Right lobe of liver (tissue), 6 donors: ENCODE measurements at regions not wholly inside any gene's neighbourhood (a gene's known extent, or its start where the extent isn't known, plus 50 kb on each side); places are given as distances from the start of the nearest gene placed in this dataset.
A peak's percentile ranks its signal among the peaks of the same experiment; 100 is the strongest.

Source experiments
- ATAC-seq, 4 donors: fragments of 200-7000 bp; cut with Tn5 transposase; one replicate each; pipeline ENCODE4 v1.9.1; 2020; ENCODE audit warnings: mild to moderate bottlenecking in 4 of 4, moderate library complexity in 4 of 4
- DNase-seq, 3 donors: peaks; one replicate each; pipeline ENCODE4 v3.0.0-alpha.2; 2020
- H3K27ac ChIP-seq, 3 donors: fragments of 200-600 bp; one replicate each; pipeline ENCODE4 v1.8.0; 2022
- H3K27me3 ChIP-seq, 2 donors: fragments of 200-600 bp; one replicate each; pipeline ENCODE4 v1.8.0; 2022
- H3K36me3 ChIP-seq, 4 donors: fragments of 200-600 bp; sonication (generic) in 1 of 4; one replicate each; pipeline versions ENCODE4 v1.5.1 to v1.8.0; 2017 to 2022; ENCODE audit warnings: control low read depth in 1 of 4
- H3K4me1 ChIP-seq, 4 donors: fragments of 200-600 bp; sonication (generic) in 1 of 4; one replicate each; pipeline versions ENCODE4 v1.5.1 to v1.8.0; 2017 to 2022; ENCODE audit warnings: control low read depth in 1 of 4
- H3K4me3 ChIP-seq, 3 donors: fragments of 200-600 bp; one replicate each; pipeline ENCODE4 v1.8.0; 2022
- H3K9me3 ChIP-seq, 4 donors: fragments of 200-600 bp; sonication (generic) in 1 of 4; one replicate each; pipeline versions ENCODE4 v1.5.1 to v1.8.0; 2017 to 2022; ENCODE audit warnings: control low read depth in 1 of 4
- POLR2A ChIP-seq: fragments of 450-650 bp; IDR thresholded peaks from one replicate; pipeline ENCODE4 v1.6.1; 2017; ENCODE audit warnings: antibody characterized with exemption, mild to moderate bottlenecking
- WGBS: methylation state at CpG from one replicate; pipeline ENCODE4 v1.1.6; 2018; ENCODE audit warnings: low coverage, low lambda C conversion rate; ENCODE audit not compliant: insufficient coverage; ENCODE audit errors: missing lambda C conversion rate; 5-methylcytosine and 5-hydroxymethylcytosine counted together
- intact Hi-C, 2 donors: fragments of 100-400 bp; cut with DNase I; formaldehyde crosslinking; loops; one replicate each; pipeline versions ENCODE4 v1.11.2 to v1.14.1; 2022
- TF ChIP-seq, protein P1 (sequence below), 4 donors: fragments of 200-600 bp in 3 of 4; fragments of 450-650 bp in 1 of 4; IDR thresholded peaks; one replicate each; pipeline versions ENCODE4 v1.5.1 to v1.8.0; 2016 to 2022; ENCODE audit warnings: antibody characterized with exemption in 4 of 4, mild to moderate bottlenecking in 2 of 4
- donor health status: DM: no; HTN: yes; CAD: no.
- donor health status: DM: no; HTN: no; CAD: no.
- donor health status: DM: no; HTN: no; CAD: no.
- donor health status: DM: no; HTN: yes; CAD: no.
- donor health status: DM: no; HTN: yes; CAD: no.

DNA sequence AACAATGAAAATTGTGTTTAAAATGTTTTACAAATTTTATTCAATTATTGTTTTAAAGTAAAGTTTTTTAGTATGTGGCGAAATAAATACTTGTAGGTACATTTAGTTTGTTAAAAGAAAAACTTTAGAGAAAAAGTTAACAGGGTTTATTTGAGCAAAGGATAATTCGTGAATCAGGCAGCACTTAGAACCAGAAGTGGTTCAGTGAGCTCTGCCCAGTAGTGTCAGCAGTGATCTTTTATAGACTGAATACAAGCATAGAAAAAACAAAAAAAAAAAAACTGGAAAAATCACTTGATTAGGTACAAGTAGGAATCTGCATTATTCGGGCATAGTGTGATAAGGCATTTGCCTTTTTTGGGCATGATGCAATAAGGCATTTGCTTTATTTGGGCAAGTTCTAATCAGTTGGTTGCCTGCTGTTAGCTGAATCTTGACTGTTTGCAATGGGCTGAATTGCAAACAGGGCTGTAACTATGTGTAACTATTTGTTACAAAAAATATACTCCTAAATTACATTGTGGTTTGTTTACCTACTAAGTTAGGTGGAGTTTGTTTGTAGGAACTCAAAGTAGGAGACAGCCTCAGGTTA is 122.9 kb upstream of the MMS22L start:
- intact Hi-C loops, result no loop called here
- ATAC-seq, result peak in 3 of 4 donors; percentile 36 to 69 (median 66)

DNA sequence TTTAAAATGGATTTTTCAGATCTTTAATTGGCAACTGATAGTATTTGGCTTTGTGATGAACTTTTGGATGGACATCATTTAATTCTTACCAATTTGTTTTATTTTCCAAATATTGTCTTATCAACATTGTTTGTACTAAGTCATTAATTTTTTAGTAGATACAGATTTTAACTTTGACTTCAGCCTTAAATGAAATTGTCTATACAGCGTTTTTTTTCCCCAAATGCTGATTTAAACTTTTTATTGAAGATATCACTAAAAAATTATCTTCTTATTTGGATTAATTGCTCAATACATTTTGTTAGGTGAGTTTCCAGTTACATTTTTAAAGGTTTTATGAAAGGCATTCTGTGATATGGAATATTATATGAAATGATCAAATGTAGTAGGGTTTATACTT is 123.6 kb upstream of the MMS22L start:
- Histone ChIP-seq H3K36me3 (no peaks in the 10 kb centered on the region), H3K4me3 (no peak overlapping the region), H3K9me3 (no peaks in the 10 kb centered on the region), H3K27me3 (no peaks in the 10 kb centered on the region), H3K4me1 (no peaks in the 10 kb centered on the region), H3K27ac (no peak overlapping the region)
- TF ChIP-seq, protein P1, sequence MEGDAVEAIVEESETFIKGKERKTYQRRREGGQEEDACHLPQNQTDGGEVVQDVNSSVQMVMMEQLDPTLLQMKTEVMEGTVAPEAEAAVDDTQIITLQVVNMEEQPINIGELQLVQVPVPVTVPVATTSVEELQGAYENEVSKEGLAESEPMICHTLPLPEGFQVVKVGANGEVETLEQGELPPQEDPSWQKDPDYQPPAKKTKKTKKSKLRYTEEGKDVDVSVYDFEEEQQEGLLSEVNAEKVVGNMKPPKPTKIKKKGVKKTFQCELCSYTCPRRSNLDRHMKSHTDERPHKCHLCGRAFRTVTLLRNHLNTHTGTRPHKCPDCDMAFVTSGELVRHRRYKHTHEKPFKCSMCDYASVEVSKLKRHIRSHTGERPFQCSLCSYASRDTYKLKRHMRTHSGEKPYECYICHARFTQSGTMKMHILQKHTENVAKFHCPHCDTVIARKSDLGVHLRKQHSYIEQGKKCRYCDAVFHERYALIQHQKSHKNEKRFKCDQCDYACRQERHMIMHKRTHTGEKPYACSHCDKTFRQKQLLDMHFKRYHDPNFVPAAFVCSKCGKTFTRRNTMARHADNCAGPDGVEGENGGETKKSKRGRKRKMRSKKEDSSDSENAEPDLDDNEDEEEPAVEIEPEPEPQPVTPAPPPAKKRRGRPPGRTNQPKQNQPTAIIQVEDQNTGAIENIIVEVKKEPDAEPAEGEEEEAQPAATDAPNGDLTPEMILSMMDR (IDR thresholded peaks at IDR 0.05), result no peak
- no peak for TF ChIP-seq POLR2A
- ATAC-seq (no peak), DNase-seq (no peak)
- intact Hi-C loops, result no loop called here
- WGBS, result 49% methylated on average over 1 of the region's 1 CpG

More for the DNA sequence above, 122.9 kb upstream of the MMS22L start:
- WGBS, result 39% methylated on average over 3 of the region's 3 CpGs
- no peaks in the 10 kb centered on the region for H3K4me1 ChIP-seq
- H3K4me3 ChIP-seq, result no peak overlapping the region
- H3K27me3 ChIP-seq, result no peaks in the 10 kb centered on the region
- DNase-seq, result no peak
- H3K27ac ChIP-seq, result no peak overlapping the region
- H3K36me3 ChIP-seq, result no peaks in the 10 kb centered on the region
- no peaks in the 10 kb centered on the region for H3K9me3 ChIP-seq
- TF ChIP-seq, protein P1 (IDR thresholded peaks at IDR 0.05), result no peak
- no peak for TF ChIP-seq POLR2A

DNA sequence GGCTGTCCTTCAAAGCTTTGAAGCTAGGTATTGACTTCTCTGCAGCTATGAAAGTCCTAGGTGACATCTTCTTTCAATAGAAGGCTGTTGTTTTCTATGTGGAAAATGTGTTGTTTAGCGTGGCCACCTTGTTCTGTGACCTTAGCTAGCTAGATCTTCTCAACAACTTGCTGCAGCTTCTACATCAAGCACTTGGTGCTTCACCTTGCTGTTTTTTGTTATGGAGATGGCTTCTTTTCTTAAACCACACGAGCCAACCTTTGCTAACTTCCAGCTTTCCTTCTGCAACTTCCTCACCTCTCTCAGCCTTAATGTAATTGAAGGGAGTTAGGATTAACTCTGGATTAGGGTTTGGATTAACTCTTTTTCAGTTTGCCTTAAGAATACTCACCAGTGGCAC is 128.6 kb upstream of the MMS22L start:
- Histone ChIP-seq H3K4me3 (no peak overlapping the region), H3K4me1 (no peaks in the 10 kb centered on the region), H3K9me3 (no peaks in the 10 kb centered on the region), H3K27ac (no peak overlapping the region), H3K36me3 (no peaks in the 10 kb centered on the region), H3K27me3 (no peaks in the 10 kb centered on the region)
- intact Hi-C loops, result no loop called here
- no peak for DNase-seq
- WGBS, result 18% methylated on average over 2 of the region's 2 CpGs
- TF ChIP-seq, protein P1 (IDR thresholded peaks at IDR 0.05), result no peak
- TF ChIP-seq POLR2A, result no peak
- ATAC-seq, result no peak

DNA sequence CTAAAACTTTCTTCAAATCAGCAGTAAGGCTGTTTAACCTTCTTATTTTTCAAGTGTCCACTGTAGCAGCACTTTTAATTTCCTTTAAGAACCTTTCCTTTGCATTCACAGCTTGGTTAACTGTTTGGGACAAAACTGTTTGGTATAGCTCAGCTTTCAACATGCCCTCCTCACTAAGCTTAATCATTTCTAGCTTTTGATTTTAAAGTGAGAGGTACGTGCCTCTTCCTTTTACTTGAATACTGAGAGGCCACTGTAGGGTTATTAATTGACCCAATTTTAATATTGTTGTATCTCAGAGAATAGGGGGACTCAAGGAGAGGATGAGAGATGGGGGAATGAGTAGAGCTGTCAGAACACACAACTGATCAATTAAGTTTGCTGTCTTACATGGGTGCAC is 129.5 kb upstream of the MMS22L start:
- TF ChIP-seq, protein P1 (IDR thresholded peaks at IDR 0.05), result no peak
- no peak for TF ChIP-seq POLR2A
- intact Hi-C loops, result no loop called here
- 21% methylated on average over 1 of the region's 1 CpG for WGBS

DNA sequence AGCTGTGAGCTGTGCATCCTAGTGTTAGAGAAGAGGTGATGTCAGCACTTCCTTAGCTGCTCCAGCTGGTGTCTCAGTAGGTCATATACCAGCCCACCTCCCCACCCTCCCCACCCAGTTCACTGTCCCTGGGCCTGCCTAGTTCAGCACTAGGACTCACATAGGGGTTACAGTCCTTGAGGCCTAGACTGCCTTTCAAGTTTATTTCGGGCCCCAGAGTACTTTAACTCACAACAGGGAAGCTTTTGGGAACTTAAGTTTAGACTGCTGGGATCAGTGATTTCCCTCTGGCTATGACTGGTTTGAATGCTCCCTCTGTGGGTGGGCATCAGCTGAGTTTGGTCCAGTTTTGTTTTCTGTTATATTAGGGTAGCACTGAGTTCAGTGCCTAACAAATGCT is 139.2 kb upstream of the MMS22L start:
- Histone ChIP-seq H3K27me3 (no peaks in the 10 kb centered on the region), H3K4me1 (no peaks in the 10 kb centered on the region), H3K36me3 (no peaks in the 10 kb centered on the region), H3K9me3 (no peaks in the 10 kb centered on the region), H3K27ac (no peak overlapping the region), H3K4me3 (no peak overlapping the region)
- TF ChIP-seq POLR2A, result no peak
- TF ChIP-seq, protein P1 (IDR thresholded peaks at IDR 0.05), result no peak
- ATAC-seq (no peak), DNase-seq (no peak)
- intact Hi-C loops, result no loop called here
- 0% methylated on average over 1 of the region's 1 CpG for WGBS

More for the DNA sequence above, 129.5 kb upstream of the MMS22L start:
- ATAC-seq (no peak), DNase-seq (no peak)
- Histone ChIP-seq H3K27ac (no peak overlapping the region), H3K9me3 (no peaks in the 10 kb centered on the region), H3K36me3 (no peaks in the 10 kb centered on the region), H3K4me3 (no peak overlapping the region), H3K27me3 (no peaks in the 10 kb centered on the region), H3K4me1 (no peaks in the 10 kb centered on the region)
